Fibroblast of lung (primary cell): ENCODE measurements at regions not wholly inside any gene's neighbourhood (a gene's known extent, or its start where the extent isn't known, plus 50 kb on each side); places are given as distances from the start of the nearest gene placed in this dataset.

Experiments
- DNase-seq, 2 donors: peaks; one replicate each; pipeline versions ENCODE4 v3.0.0 to v3.0.0-alpha.2; 2010; ENCODE audit warnings: low read depth in 2 of 2
- H2AFZ ChIP-seq: 2 replicates; pipeline ENCODE4 v1.5.1; 2012; ENCODE audit warnings: low read length, control low read depth, inconsistent platforms
- H3K27ac ChIP-seq: 2 replicates; pipeline ENCODE4 v1.5.1; 2011; ENCODE audit warnings: low read length, control low read depth; ENCODE audit not compliant: insufficient read depth
- H3K27me3 ChIP-seq: 2 replicates; pipeline ENCODE4 v1.5.1; 2011; ENCODE audit warnings: mild to moderate bottlenecking, low read length; ENCODE audit not compliant: control insufficient read depth, insufficient read depth
- H3K36me3 ChIP-seq: 2 replicates; pipeline ENCODE4 v1.5.1; 2011; ENCODE audit warnings: low read length; ENCODE audit not compliant: control insufficient read depth, insufficient read depth
- H3K4me1 ChIP-seq: 2 replicates; pipeline ENCODE4 v1.5.1; 2011; ENCODE audit warnings: low read length; ENCODE audit not compliant: control insufficient read depth, insufficient read depth; ENCODE audit errors: extremely low read depth
- H3K4me2 ChIP-seq: 2 replicates; pipeline ENCODE4 v1.5.1; 2011; ENCODE audit warnings: low read length, control low read depth; ENCODE audit not compliant: insufficient read depth; ENCODE audit errors: extremely low read depth
- H3K4me3 ChIP-seq, 4 experiments: fragments of 200-600 bp in 1 of 4; sonication (generic) in 1 of 4; replicated peaks in 1 of 4; 2 replicates each; pipeline ENCODE4 v1.5.1; 2011 to 2016; ENCODE audit warnings: low read length in 4 of 4, low read depth in 3 of 4, mild to moderate bottlenecking in 3 of 4, control low read depth in 2 of 4, inconsistent platforms in 1 of 4, mixed read lengths in 1 of 4; ENCODE audit not compliant: insufficient read depth in 1 of 4; ENCODE audit errors: control extremely low read depth in 1 of 4
- H3K79me2 ChIP-seq: 2 replicates; pipeline ENCODE4 v1.5.1; 2012; ENCODE audit warnings: mild to moderate bottlenecking, low read length, inconsistent platforms; ENCODE audit not compliant: control insufficient read depth, insufficient read depth
- H3K9ac ChIP-seq: 2 replicates; pipeline ENCODE4 v1.5.1; 2011; ENCODE audit warnings: mild to moderate bottlenecking, low read length, control low read depth; ENCODE audit not compliant: insufficient read depth
- H3K9me3 ChIP-seq: 2 replicates; pipeline ENCODE4 v1.5.1; 2012; ENCODE audit warnings: low read depth, low read length; ENCODE audit not compliant: control insufficient read depth, insufficient read depth
- H4K20me1 ChIP-seq: 2 replicates; pipeline ENCODE4 v1.5.1; 2011; ENCODE audit warnings: low read length; ENCODE audit not compliant: control insufficient read depth, insufficient read depth; ENCODE audit errors: extremely low read depth
- CTCF ChIP-seq, 2 donors: IDR thresholded peaks in 1 of 2; conservative IDR thresholded peaks in 1 of 2; 1 replicate in 1 of 2; 2 replicates in 1 of 2; pipeline ENCODE4 v1.5.1; 2011 to 2012; ENCODE audit warnings: low read length in 2 of 2, control low read depth in 1 of 2, inconsistent platforms in 1 of 2, low read depth in 1 of 2, mild to moderate bottlenecking in 1 of 2
- EZH2 ChIP-seq: IDR thresholded peaks from 2 replicates; pipeline ENCODE4 v1.5.1; 2012; ENCODE audit warnings: low read length, control low read depth, mild to moderate bottlenecking; ENCODE audit errors: missing control alignments

- Histone ChIP-seq H3K4me1 (peaks cover 3% of the 10 kb centered on the region), H2AFZ (no peak overlapping the region), H3K79me2 (no peaks in the 10 kb centered on the region), H3K9ac (no peak overlapping the region), H3K27ac (no peak overlapping the region), H3K9me3 (no peaks in the 10 kb centered on the region), H4K20me1 (no peaks in the 10 kb centered on the region), H3K36me3 (no peaks in the 10 kb centered on the region), H3K4me3 (no peak overlapping the region), H3K27me3 (no peaks in the 10 kb centered on the region), H3K4me2 (no peak overlapping the region)
- TF ChIP-seq CTCF (conservative IDR thresholded peaks at IDR 0.05 in 1 of 2, IDR thresholded peaks at IDR 0.05 in 1 of 2; ENCODE audit: low read depth in 1 of 2, low read length in 2 of 2) (no peak), EZH2 (no peak)
- DNase-seq, result no peak
Observed at GRCh38 chr3:64976456-64976855, 288.7 kb upstream of the ADAMTS9 start.

- TF ChIP-seq EZH2 (no peak), CTCF (conservative IDR thresholded peaks at IDR 0.05 in 1 of 2, IDR thresholded peaks at IDR 0.05 in 1 of 2; ENCODE audit: low read depth in 1 of 2, low read length in 2 of 2) (no peak)
- H3K27ac ChIP-seq, result no peak overlapping the region
- no peaks in the 10 kb centered on the region for H3K27me3 ChIP-seq
- H3K4me3 ChIP-seq, result no peak overlapping the region
- H3K36me3 ChIP-seq, result no peaks in the 10 kb centered on the region
- H4K20me1 ChIP-seq, result no peaks in the 10 kb centered on the region
- DNase-seq, result peak in 1 of 2 donors; percentile 11
- no peaks in the 10 kb centered on the region for H3K79me2 ChIP-seq
- H3K4me1 ChIP-seq, result peaks cover 3% of the 10 kb centered on the region
- H3K9me3 ChIP-seq, result no peaks in the 10 kb centered on the region
- no peak overlapping the region for H3K9ac ChIP-seq
- no peak overlapping the region for H2AFZ ChIP-seq
- no peak overlapping the region for H3K4me2 ChIP-seq
Observed at GRCh38 chr3:64975147-64975546, 287.3 kb upstream of the ADAMTS9 start.

GRCh38 chr3:64974401-64974800 is 286.6 kb upstream of the ADAMTS9 start:
- Histone ChIP-seq H4K20me1 (no peaks in the 10 kb centered on the region), H3K9me3 (no peaks in the 10 kb centered on the region), H3K27me3 (no peaks in the 10 kb centered on the region), H3K27ac (no peak overlapping the region), H3K4me3 (no peak overlapping the region), H3K4me1 (peaks cover 3% of the 10 kb centered on the region), H3K36me3 (no peaks in the 10 kb centered on the region), H3K9ac (no peak overlapping the region), H3K79me2 (no peaks in the 10 kb centered on the region), H2AFZ (no peak overlapping the region), H3K4me2 (no peak overlapping the region)
- TF ChIP-seq CTCF (conservative IDR thresholded peaks at IDR 0.05 in 1 of 2, IDR thresholded peaks at IDR 0.05 in 1 of 2; ENCODE audit: low read depth in 1 of 2, low read length in 2 of 2) (no peak), EZH2 (no peak)
- DNase-seq, result no peak
